Neural cell (in vitro differentiated cells): ENCODE measurements at regions not wholly inside any gene's neighbourhood (a gene's known extent, or its start where the extent isn't known, plus 50 kb on each side); places are given as distances from the start of the nearest gene placed in this dataset.

Experiments
- EZH2 ChIP-seq: fragments of 200-600, 300-800 bp; shearing (Covaris generic), sonication (generic); IDR thresholded peaks from 2 replicates; pipeline ENCODE4 v1.6.1; 2014; ENCODE audit warnings: antibody characterized with exemption, low read length, borderline replicate concordance, mild to moderate bottlenecking; ENCODE audit not compliant: insufficient read depth, poor library complexity, severe bottlenecking
- POLR2AphosphoS5 ChIP-seq: IDR thresholded peaks from 2 replicates; pipeline ENCODE4 v1.6.1; 2012
- TF ChIP-seq, protein P1 (sequence below): fragments of 450-650 bp; IDR thresholded peaks from 2 replicates; pipeline ENCODE4 v1.5.1; 2014; ENCODE audit warnings: antibody characterized with exemption, mild to moderate bottlenecking, moderate library complexity; ENCODE audit not compliant: poor library complexity, severe bottlenecking

- TF ChIP-seq, protein P1, sequence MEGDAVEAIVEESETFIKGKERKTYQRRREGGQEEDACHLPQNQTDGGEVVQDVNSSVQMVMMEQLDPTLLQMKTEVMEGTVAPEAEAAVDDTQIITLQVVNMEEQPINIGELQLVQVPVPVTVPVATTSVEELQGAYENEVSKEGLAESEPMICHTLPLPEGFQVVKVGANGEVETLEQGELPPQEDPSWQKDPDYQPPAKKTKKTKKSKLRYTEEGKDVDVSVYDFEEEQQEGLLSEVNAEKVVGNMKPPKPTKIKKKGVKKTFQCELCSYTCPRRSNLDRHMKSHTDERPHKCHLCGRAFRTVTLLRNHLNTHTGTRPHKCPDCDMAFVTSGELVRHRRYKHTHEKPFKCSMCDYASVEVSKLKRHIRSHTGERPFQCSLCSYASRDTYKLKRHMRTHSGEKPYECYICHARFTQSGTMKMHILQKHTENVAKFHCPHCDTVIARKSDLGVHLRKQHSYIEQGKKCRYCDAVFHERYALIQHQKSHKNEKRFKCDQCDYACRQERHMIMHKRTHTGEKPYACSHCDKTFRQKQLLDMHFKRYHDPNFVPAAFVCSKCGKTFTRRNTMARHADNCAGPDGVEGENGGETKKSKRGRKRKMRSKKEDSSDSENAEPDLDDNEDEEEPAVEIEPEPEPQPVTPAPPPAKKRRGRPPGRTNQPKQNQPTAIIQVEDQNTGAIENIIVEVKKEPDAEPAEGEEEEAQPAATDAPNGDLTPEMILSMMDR, result no peak
- no peak for TF ChIP-seq POLR2AphosphoS5
- TF ChIP-seq EZH2, result no peak
Measured at GRCh38 chr6:10315034-10315433, 99.8 kb downstream of the TFAP2A start.
